Nephron (organoid): ENCODE measurements at regions not wholly inside any gene's neighbourhood (a gene's known extent, or its start where the extent isn't known, plus 50 kb on each side); places are given as distances from the start of the nearest gene placed in this dataset.
A peak's percentile ranks its signal among the peaks of the same experiment; 100 is the strongest.

ENCODE experiments used
- H3K27ac Mint-ChIP-seq, 3 experiments: 2 replicates each; pipeline ENCODE4 v1.8.0; 2020; ENCODE audit warnings: mixed read lengths in 3 of 3, mild to moderate bottlenecking in 2 of 3, moderate library complexity in 1 of 3
- H3K27me3 Mint-ChIP-seq: 2 replicates; pipeline ENCODE4 v1.8.0; 2021; ENCODE audit warnings: low read depth, mild to moderate bottlenecking, moderate library complexity, mixed read lengths
- H3K36me3 Mint-ChIP-seq: 2 replicates; pipeline ENCODE4 v1.8.0; 2020; ENCODE audit warnings: low read depth, mixed read lengths
- H3K4me1 Mint-ChIP-seq: 2 replicates; pipeline ENCODE4 v1.8.0; 2020; ENCODE audit warnings: mixed read lengths
- H3K4me3 Mint-ChIP-seq, 3 experiments: 2 replicates each; pipeline ENCODE4 v1.8.0; 2020; ENCODE audit warnings: mild to moderate bottlenecking in 3 of 3, mixed read lengths in 3 of 3, moderate library complexity in 2 of 3
- H3K9me3 Mint-ChIP-seq: 2 replicates; pipeline ENCODE4 v1.8.0; 2020; ENCODE audit warnings: mixed read lengths
- CTCF ChIP-seq, 3 experiments: fragments of 200-600 bp; sonication (generic); IDR thresholded peaks; one replicate each; pipeline ENCODE4 v1.5.0; 2021; ENCODE audit warnings: antibody characterized with exemption in 3 of 3; ENCODE audit not compliant: unreplicated experiment in 3 of 3

- Mint-ChIP-seq H3K36me3 (no peaks in the 10 kb centered on the region), H3K4me1 (peaks cover 21% of the 10 kb centered on the region), H3K27ac (no peak overlapping the region), H3K4me3 (no peak overlapping the region), H3K9me3 (no peaks in the 10 kb centered on the region), H3K27me3 (peaks cover 6% of the 10 kb centered on the region)
- no peak for TF ChIP-seq CTCF (IDR thresholded peaks at IDR 0.05; ENCODE audit: unreplicated experiment in 3 of 3)
Observed at GRCh38 chr6:33944686-33945411, 141.0 kb upstream of the MLN start.

GRCh38 chr6:33936886-33937285 is 133.1 kb upstream of the MLN start:
- no peaks in the 10 kb centered on the region for H3K9me3 Mint-ChIP-seq
- H3K27ac Mint-ChIP-seq: peak overlapping the region in 1 of 3 experiments; percentile 91
- TF ChIP-seq CTCF (IDR thresholded peaks at IDR 0.05; ENCODE audit: unreplicated experiment in 3 of 3): no peak
- H3K4me3 Mint-ChIP-seq: no peak overlapping the region
- H3K4me1 Mint-ChIP-seq: peaks cover 32% of the 10 kb centered on the region
- peaks cover 15% of the 10 kb centered on the region for H3K27me3 Mint-ChIP-seq
- no peaks in the 10 kb centered on the region for H3K36me3 Mint-ChIP-seq

GRCh38 chr6:33935439-33936080 is 131.8 kb upstream of the MLN start:
- H3K27me3 Mint-ChIP-seq: peaks cover 18% of the 10 kb centered on the region
- peaks cover 42% of the 10 kb centered on the region for H3K4me1 Mint-ChIP-seq
- peak overlapping the region; percentile 44 to 91 (median 85) for H3K27ac Mint-ChIP-seq
- H3K4me3 Mint-ChIP-seq: peak overlapping the region in 1 of 3 experiments; percentile 44
- TF ChIP-seq CTCF (IDR thresholded peaks at IDR 0.05; ENCODE audit: unreplicated experiment in 3 of 3): no peak
- H3K9me3 Mint-ChIP-seq: no peaks in the 10 kb centered on the region
- no peaks in the 10 kb centered on the region for H3K36me3 Mint-ChIP-seq

DNA sequence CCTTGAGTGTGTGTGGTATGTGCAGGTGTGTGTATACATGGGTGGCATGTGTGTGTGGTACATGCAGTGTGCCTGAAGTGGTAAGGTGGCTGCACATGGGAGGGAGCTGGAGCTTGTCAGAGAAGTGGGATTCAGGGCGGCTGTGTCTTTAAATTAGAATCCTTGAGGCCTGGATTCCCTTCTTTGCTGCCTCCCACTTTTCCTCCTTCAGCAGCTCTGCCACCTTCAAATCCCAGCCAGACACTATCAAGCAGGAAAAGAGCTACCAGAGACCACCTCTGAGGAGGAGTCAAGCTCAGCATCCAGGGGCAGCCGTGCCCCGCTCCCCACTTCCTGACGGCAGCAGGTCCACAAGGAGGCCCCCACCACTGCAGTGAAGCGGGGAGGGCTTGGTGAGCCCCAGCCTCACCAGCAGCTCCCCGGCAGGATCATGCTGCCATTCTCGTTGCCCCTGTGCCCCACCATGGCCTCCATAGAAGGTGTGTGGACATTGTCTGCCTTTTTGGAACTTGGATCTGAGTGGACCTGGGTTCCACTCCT is 131.0 kb upstream of the MLN start:
- H3K9me3 Mint-ChIP-seq: no peaks in the 10 kb centered on the region
- no peak for TF ChIP-seq CTCF (IDR thresholded peaks at IDR 0.05; ENCODE audit: unreplicated experiment in 3 of 3)
- no peak overlapping the region for H3K4me3 Mint-ChIP-seq
- peaks cover 18% of the 10 kb centered on the region for H3K27me3 Mint-ChIP-seq
- peaks cover 48% of the 10 kb centered on the region for H3K4me1 Mint-ChIP-seq
- H3K36me3 Mint-ChIP-seq: no peaks in the 10 kb centered on the region
- H3K27ac Mint-ChIP-seq: peak overlapping the region; percentile 44 to 91 (median 70)

- no peak overlapping the region for H3K4me3 Mint-ChIP-seq
- no peaks in the 10 kb centered on the region for H3K9me3 Mint-ChIP-seq
- peaks cover 18% of the 10 kb centered on the region for H3K27me3 Mint-ChIP-seq
- H3K36me3 Mint-ChIP-seq: no peaks in the 10 kb centered on the region
- no peak for TF ChIP-seq CTCF (IDR thresholded peaks at IDR 0.05; ENCODE audit: unreplicated experiment in 3 of 3)
- peak overlapping the region; percentile 27 to 84 (median 44) for H3K27ac Mint-ChIP-seq
- peaks cover 51% of the 10 kb centered on the region for H3K4me1 Mint-ChIP-seq
Observed at GRCh38 chr6:33933101-33933500, 129.3 kb upstream of the MLN start.
